ENCODE measurements at regions not wholly inside any gene's neighbourhood (a gene's known extent, or its start where the extent isn't known, plus 50 kb on each side); places are given as distances from the start of the nearest gene placed in this dataset.

DNA sequence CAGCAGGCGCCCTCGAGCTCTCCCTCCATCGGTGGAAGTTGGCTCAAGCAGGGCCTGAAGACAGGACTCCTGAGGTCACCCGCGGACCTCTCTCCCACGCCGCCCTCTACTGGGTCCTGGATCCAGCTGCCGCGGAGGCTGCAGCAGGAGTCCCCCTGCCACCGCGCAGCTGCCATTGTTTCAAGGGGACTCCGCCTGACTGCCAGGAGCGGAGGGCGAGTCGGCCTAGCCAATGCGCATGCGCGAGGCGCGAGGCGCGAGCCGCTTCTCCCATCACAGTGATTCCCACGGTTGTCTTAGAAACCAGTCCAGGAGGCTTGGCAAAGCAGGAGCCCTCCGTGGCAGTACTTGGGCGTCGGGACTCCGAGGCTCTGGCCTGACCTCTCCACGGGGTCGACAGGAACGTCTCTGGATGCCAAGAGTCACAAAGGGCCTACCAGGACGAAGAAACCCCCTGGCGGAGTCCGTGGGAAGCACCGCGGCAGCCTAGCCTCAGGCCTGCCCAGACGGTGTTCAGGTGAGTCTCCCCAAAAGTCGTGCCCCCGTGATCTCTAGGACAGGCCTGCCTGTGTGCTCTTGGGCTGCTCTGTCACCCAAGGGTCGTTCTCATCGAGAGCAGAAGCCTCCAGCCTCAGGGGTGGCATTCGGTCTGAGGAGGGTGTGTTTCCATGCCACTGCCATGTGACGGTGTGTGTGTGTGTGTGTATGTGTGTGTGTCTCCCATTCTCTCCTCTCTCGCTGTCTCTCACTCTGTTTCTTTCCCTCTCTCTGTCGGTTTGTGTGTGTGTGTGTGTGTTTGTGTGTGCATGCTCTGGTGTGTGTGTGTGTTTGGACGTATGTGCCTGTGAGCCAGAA lies 290.6 kb upstream of the ZNF337 start:
- Histone ChIP-seq H3K9ac (ENCODE audit: low read length) (no peak overlapping the region), H3K4me3 (ENCODE audit: low read length) (no peak overlapping the region)

DNA sequence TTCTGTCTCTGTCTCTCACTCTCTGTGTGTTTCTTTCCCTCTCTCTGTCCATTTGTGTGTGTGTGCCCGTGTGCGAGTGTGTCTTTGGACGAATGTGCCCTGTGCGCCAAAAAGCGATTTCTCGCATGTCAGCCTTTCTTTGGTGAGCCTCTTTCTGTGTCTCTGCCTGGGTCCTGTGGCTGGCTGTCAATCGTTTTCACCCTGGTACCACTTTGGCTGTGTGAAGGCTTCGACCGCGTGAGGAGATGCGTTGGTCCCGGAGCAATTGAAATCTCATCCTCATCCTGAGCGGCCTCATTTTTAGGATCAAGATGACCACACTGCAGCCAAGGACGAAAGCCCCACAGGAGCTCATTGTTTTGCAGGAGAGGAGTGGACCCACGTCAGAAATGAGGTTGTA lies 288.9 kb upstream of the ZNF337 start:
- Histone ChIP-seq H4K20me1 (ENCODE audit: insufficient read depth) (no peaks in the 10 kb centered on the region), H3K9me2 (ENCODE audit: insufficient read depth, low read length) (no peaks in the 10 kb centered on the region), H3K79me2 (replicated peaks; ENCODE audit: insufficient read depth, low read length) (no peaks in the 10 kb centered on the region), H3K27ac (ENCODE audit: low read length) (no peak overlapping the region), H3K27me3 (ENCODE audit: insufficient read depth, low read depth, low read length) (no peaks in the 10 kb centered on the region), H3K4me2 (ENCODE audit: low read length) (no peak overlapping the region), H3K9me3 (ENCODE audit: low read length) (no peaks in the 10 kb centered on the region), H3K36me3 (ENCODE audit: insufficient read depth, low read length) (no peaks in the 10 kb centered on the region), H2AFZ (ENCODE audit: low read depth, low read length) (no peak overlapping the region), H3F3A (ENCODE audit: insufficient read depth, low read length, poor library complexity, severe bottlenecking) (no peaks in the 10 kb centered on the region), H3K9ac (ENCODE audit: low read length) (no peak overlapping the region), H3K4me3 (ENCODE audit: low read length) (no peak overlapping the region)
- no peak for TF ChIP-seq POLR2AphosphoS5 (IDR thresholded peaks at IDR 0.05)
- no peak for TF ChIP-seq EZH2 (IDR thresholded peaks at IDR 0.05; ENCODE audit: borderline replicate concordance, insufficient read depth, low read length, poor library complexity, severe bottlenecking)
- TF ChIP-seq EP300 (conservative IDR thresholded peaks at IDR 0.05; ENCODE audit: poor library complexity, severe bottlenecking): no peak
- no peak for TF ChIP-seq TAF1 (IDR thresholded peaks at IDR 0.05; ENCODE audit: low read depth)
- TF ChIP-seq, protein P1, sequence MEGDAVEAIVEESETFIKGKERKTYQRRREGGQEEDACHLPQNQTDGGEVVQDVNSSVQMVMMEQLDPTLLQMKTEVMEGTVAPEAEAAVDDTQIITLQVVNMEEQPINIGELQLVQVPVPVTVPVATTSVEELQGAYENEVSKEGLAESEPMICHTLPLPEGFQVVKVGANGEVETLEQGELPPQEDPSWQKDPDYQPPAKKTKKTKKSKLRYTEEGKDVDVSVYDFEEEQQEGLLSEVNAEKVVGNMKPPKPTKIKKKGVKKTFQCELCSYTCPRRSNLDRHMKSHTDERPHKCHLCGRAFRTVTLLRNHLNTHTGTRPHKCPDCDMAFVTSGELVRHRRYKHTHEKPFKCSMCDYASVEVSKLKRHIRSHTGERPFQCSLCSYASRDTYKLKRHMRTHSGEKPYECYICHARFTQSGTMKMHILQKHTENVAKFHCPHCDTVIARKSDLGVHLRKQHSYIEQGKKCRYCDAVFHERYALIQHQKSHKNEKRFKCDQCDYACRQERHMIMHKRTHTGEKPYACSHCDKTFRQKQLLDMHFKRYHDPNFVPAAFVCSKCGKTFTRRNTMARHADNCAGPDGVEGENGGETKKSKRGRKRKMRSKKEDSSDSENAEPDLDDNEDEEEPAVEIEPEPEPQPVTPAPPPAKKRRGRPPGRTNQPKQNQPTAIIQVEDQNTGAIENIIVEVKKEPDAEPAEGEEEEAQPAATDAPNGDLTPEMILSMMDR (IDR thresholded peaks at IDR 0.05; ENCODE audit: poor library complexity, severe bottlenecking): no peak
- TF ChIP-seq RAD21 (conservative IDR thresholded peaks at IDR 0.05): no peak
- TF ChIP-seq SMC3 (conservative IDR thresholded peaks at IDR 0.05; ENCODE audit: poor library complexity): no peak
- no peak for TF ChIP-seq MXI1 (conservative IDR thresholded peaks at IDR 0.05; ENCODE audit: poor library complexity, severe bottlenecking)
- TF ChIP-seq, protein P2, sequence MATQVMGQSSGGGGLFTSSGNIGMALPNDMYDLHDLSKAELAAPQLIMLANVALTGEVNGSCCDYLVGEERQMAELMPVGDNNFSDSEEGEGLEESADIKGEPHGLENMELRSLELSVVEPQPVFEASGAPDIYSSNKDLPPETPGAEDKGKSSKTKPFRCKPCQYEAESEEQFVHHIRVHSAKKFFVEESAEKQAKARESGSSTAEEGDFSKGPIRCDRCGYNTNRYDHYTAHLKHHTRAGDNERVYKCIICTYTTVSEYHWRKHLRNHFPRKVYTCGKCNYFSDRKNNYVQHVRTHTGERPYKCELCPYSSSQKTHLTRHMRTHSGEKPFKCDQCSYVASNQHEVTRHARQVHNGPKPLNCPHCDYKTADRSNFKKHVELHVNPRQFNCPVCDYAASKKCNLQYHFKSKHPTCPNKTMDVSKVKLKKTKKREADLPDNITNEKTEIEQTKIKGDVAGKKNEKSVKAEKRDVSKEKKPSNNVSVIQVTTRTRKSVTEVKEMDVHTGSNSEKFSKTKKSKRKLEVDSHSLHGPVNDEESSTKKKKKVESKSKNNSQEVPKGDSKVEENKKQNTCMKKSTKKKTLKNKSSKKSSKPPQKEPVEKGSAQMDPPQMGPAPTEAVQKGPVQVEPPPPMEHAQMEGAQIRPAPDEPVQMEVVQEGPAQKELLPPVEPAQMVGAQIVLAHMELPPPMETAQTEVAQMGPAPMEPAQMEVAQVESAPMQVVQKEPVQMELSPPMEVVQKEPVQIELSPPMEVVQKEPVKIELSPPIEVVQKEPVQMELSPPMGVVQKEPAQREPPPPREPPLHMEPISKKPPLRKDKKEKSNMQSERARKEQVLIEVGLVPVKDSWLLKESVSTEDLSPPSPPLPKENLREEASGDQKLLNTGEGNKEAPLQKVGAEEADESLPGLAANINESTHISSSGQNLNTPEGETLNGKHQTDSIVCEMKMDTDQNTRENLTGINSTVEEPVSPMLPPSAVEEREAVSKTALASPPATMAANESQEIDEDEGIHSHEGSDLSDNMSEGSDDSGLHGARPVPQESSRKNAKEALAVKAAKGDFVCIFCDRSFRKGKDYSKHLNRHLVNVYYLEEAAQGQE (IDR thresholded peaks at IDR 0.05; ENCODE audit: borderline replicate concordance): no peak

More for the DNA sequence above, 290.6 kb upstream of the ZNF337 start:
- no peak for TF ChIP-seq MXI1 (conservative IDR thresholded peaks at IDR 0.05; ENCODE audit: poor library complexity, severe bottlenecking)
- TF ChIP-seq, protein P1 (IDR thresholded peaks at IDR 0.05; ENCODE audit: poor library complexity, severe bottlenecking): no peak
- no peak for TF ChIP-seq EZH2 (IDR thresholded peaks at IDR 0.05; ENCODE audit: borderline replicate concordance, insufficient read depth, low read length, poor library complexity, severe bottlenecking)
- TF ChIP-seq SMC3 (conservative IDR thresholded peaks at IDR 0.05; ENCODE audit: poor library complexity): no peak
- TF ChIP-seq POLR2AphosphoS5 (IDR thresholded peaks at IDR 0.05): no peak
- no peak for TF ChIP-seq TAF1 (IDR thresholded peaks at IDR 0.05; ENCODE audit: low read depth)
- Histone ChIP-seq H3K27me3 (ENCODE audit: insufficient read depth, low read depth, low read length) (no peaks in the 10 kb centered on the region), H3K9me3 (ENCODE audit: low read length) (no peaks in the 10 kb centered on the region), H3K9me2 (ENCODE audit: insufficient read depth, low read length) (no peaks in the 10 kb centered on the region), H3F3A (ENCODE audit: insufficient read depth, low read length, poor library complexity, severe bottlenecking) (no peaks in the 10 kb centered on the region), H3K36me3 (ENCODE audit: insufficient read depth, low read length) (no peaks in the 10 kb centered on the region), H3K4me2 (ENCODE audit: low read length) (no peak overlapping the region), H3K27ac (ENCODE audit: low read length) (no peak overlapping the region), H3K79me2 (replicated peaks; ENCODE audit: insufficient read depth, low read length) (no peaks in the 10 kb centered on the region), H2AFZ (ENCODE audit: low read depth, low read length) (no peak overlapping the region), H4K20me1 (ENCODE audit: insufficient read depth) (no peaks in the 10 kb centered on the region)
